Stimulated activated naive CD8-positive, alpha-beta T cell treated with anti-CD3 and anti-CD28 coated beads, Interleukin-15, Interleukin-2, amounts not matched to agents 100 ng/mL and 50 ng/mL, for 24 hours (primary cell): ENCODE measurements at regions not wholly inside any gene's neighbourhood (a gene's known extent, or its start where the extent isn't known, plus 50 kb on each side); places are given as distances from the start of the nearest gene placed in this dataset.

Experiments used
- H3K27ac Mint-ChIP-seq: one replicate; pipeline ENCODE4 v1.8.0; 2021; ENCODE audit warnings: mild to moderate bottlenecking, mixed read lengths
- H3K27me3 Mint-ChIP-seq: one replicate; pipeline ENCODE4 v1.8.0; 2021; ENCODE audit warnings: mixed read lengths
- H3K36me3 Mint-ChIP-seq: one replicate; pipeline ENCODE4 v1.8.0; 2021; ENCODE audit warnings: low read depth, mixed read lengths
- H3K4me1 Mint-ChIP-seq: one replicate; pipeline ENCODE4 v1.8.0; 2021; ENCODE audit warnings: low read depth, mixed read lengths
- H3K4me3 Mint-ChIP-seq: one replicate; pipeline ENCODE4 v1.8.0; 2021; ENCODE audit warnings: mild to moderate bottlenecking, mixed read lengths
- H3K9me3 Mint-ChIP-seq: one replicate; pipeline ENCODE4 v1.8.0; 2021; ENCODE audit warnings: mixed read lengths

DNA sequence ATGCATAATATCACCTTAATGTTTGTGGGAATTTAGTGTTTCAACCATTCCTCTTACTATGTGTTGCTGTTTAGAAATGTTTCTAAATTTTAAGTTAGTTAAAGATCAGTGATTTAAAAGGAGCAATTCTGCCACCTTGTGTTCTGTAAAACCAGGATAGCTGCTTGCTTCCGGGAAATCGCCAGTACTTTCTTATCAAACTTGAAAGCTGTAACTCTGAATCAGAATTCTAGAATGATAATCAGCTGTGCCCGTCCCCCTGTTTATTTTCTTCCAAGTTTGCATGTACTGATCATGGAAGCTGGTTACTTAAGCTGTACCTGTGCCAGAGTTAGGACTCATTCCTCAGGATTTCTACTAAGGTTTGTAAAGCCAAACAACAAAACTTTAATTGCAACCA, 656.4 kb downstream of the LTN1 start:
- Mint-ChIP-seq H3K27me3 (peaks cover 3% of the 10 kb centered on the region), H3K36me3 (no peaks in the 10 kb centered on the region), H3K4me1 (no peaks in the 10 kb centered on the region), H3K4me3 (no peak overlapping the region), H3K27ac (no peak overlapping the region), H3K9me3 (no peaks in the 10 kb centered on the region)

DNA sequence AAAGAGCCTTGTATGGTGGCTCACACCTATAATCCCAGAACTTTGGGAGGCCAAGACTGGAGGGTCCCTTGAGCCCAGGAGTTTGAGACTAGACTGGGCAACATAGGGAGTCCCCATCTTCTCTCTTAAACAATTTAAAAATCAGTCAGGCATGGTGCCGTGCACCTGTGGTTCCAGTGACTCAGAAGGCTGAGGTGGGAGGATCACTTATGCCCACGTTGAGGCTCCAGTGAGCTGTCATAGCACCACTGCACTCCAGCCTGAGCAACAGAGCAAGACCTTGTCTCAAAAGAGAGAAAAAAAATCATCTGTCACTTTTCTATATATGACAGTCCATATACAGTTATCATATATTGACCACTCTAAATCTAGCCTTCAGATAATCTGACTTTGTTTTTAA, 658.3 kb downstream of the LTN1 start:
- H3K4me1 Mint-ChIP-seq: no peaks in the 10 kb centered on the region
- H3K27ac Mint-ChIP-seq: no peak overlapping the region
- peaks cover 3% of the 10 kb centered on the region for H3K27me3 Mint-ChIP-seq
- H3K4me3 Mint-ChIP-seq: no peak overlapping the region
- no peaks in the 10 kb centered on the region for H3K36me3 Mint-ChIP-seq
- no peaks in the 10 kb centered on the region for H3K9me3 Mint-ChIP-seq

DNA sequence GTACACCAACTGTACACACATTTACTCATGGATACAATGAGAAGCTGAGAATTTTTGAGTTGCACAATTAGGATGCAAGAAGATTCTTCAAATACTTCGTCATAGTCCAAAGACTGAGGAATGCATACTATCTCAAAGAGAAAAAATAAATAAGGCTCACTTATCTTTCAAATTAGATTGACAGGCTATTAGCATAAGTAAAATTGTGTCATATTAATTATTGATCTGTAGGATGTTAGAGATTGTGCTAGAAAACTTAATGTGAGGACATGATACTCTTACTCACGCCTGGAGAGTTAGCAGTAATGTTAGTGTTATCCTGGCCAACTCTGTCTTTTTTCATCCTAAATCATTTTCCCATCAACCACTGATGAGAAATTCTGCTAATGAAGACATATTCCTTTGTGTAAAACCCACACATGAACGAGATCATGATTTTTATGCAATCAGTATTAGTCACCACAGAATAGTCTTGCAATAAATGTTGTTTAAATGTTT, 659.0 kb downstream of the LTN1 start:
- H3K9me3 Mint-ChIP-seq: peaks cover 3% of the 10 kb centered on the region
- no peaks in the 10 kb centered on the region for H3K4me1 Mint-ChIP-seq

DNA sequence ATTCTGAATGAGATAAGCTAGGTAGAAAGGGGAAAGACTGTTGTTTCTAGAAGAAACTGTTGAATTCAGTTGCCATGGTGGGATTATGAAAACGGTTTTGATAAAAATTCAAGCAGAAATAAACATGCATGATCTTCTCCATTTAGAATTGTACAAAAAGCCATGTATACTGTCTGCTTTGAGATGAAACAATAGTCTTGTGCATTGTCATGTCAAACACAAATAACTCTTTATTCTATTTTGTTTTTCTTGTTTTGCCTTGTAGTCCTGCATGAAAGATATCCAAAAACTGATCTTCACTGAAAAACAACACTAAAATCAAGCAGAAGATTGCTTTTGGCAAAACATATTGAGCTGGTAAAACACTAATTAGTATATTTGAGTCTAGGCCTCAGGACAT, 659.9 kb downstream of the LTN1 start:
- no peaks in the 10 kb centered on the region for H3K36me3 Mint-ChIP-seq
- no peaks in the 10 kb centered on the region for H3K4me1 Mint-ChIP-seq
- no peak overlapping the region for H3K4me3 Mint-ChIP-seq
- H3K27me3 Mint-ChIP-seq: peaks cover 3% of the 10 kb centered on the region
- no peak overlapping the region for H3K27ac Mint-ChIP-seq
- H3K9me3 Mint-ChIP-seq: peaks cover 3% of the 10 kb centered on the region

More for the DNA sequence above, 659.0 kb downstream of the LTN1 start:
- no peak overlapping the region for H3K27ac Mint-ChIP-seq
- H3K27me3 Mint-ChIP-seq: peaks cover 3% of the 10 kb centered on the region
- H3K4me3 Mint-ChIP-seq: no peak overlapping the region
- no peaks in the 10 kb centered on the region for H3K36me3 Mint-ChIP-seq

DNA sequence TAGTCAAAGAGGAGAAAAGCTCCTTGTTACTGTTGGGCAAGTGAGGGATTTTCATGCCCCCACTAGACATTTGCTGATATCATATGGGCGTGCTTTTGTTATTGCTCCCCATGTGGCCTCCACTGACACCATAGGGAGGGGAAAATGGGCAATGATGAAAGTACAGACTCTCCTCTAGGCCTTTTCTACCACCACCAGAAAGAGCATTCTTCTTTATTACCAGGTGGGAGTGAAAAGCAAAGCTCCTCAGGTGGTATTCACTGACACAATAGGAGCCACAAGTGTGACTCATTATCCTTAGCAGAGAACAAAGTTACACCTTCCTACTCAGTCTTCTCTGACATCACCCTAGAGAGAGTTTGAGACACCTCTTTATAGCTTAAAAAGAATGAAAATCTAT, 667.1 kb downstream of the LTN1 start:
- H3K27ac Mint-ChIP-seq: no peak overlapping the region
- H3K4me3 Mint-ChIP-seq: no peak overlapping the region
- H3K36me3 Mint-ChIP-seq: no peaks in the 10 kb centered on the region
- peaks cover 17% of the 10 kb centered on the region for H3K9me3 Mint-ChIP-seq
- no peaks in the 10 kb centered on the region for H3K4me1 Mint-ChIP-seq
- no peaks in the 10 kb centered on the region for H3K27me3 Mint-ChIP-seq

DNA sequence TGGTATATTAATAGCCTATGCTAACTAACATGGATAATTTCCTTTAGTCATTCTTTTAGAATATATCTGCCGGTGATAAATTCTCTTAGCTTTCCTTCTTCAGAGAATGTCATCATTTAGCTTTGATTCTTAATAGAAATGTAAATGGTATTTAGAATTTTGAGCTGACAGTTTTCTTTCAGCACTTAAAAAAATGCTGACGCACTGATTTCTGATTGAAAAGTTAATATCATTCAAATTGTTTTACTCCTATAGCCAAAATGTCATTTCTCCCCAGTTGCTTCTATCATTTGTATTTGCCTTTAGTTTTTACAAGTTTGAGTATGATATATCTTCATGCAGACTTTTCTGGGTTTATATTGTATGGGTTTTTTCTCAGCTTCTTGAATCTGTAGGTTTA, 668.0 kb downstream of the LTN1 start:
- no peaks in the 10 kb centered on the region for H3K4me1 Mint-ChIP-seq
- peaks cover 18% of the 10 kb centered on the region for H3K9me3 Mint-ChIP-seq
- H3K4me3 Mint-ChIP-seq: no peak overlapping the region
- H3K36me3 Mint-ChIP-seq: no peaks in the 10 kb centered on the region
- no peak overlapping the region for H3K27ac Mint-ChIP-seq
- no peaks in the 10 kb centered on the region for H3K27me3 Mint-ChIP-seq

DNA sequence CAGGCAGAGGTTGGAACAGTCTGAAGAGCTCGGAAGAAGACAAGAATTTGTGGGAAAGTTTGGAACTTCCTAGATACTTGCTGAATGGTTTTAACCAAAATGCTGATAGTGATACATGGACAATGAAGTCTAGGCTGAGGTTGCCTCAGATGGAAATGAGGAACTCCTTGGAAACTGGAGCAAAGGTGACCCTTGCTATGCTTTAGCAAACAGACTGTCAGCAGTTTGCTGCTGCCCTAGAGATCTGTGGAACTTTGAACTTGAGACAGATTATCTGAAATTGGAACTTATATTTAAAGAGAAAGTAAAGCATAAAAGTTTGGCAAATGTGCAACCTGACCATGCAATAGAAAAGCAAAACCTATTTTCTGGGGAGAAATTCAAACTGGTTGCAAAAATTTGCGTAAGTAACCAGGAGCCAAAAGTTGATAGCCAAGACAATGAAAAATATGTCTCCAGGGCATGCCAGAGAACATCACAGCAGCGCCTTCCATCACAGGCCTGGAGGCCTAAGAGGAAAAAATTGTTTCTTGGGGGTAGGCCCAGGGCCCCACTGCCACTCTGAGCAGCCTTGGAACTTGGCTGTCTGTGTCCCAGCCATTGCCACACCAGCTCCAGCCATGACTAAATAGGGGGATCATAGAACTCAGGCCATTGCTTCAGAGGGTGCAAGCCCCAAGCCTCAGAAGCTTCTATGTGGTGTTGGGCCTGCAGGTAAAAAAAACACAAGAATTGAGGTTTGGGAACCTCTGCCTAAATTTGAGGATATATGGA, 675.3 kb downstream of the LTN1 start:
- Mint-ChIP-seq H3K9me3 (peaks cover 9% of the 10 kb centered on the region), H3K4me3 (no peak overlapping the region), H3K27me3 (no peaks in the 10 kb centered on the region), H3K4me1 (no peaks in the 10 kb centered on the region), H3K27ac (no peak overlapping the region), H3K36me3 (no peaks in the 10 kb centered on the region)

DNA sequence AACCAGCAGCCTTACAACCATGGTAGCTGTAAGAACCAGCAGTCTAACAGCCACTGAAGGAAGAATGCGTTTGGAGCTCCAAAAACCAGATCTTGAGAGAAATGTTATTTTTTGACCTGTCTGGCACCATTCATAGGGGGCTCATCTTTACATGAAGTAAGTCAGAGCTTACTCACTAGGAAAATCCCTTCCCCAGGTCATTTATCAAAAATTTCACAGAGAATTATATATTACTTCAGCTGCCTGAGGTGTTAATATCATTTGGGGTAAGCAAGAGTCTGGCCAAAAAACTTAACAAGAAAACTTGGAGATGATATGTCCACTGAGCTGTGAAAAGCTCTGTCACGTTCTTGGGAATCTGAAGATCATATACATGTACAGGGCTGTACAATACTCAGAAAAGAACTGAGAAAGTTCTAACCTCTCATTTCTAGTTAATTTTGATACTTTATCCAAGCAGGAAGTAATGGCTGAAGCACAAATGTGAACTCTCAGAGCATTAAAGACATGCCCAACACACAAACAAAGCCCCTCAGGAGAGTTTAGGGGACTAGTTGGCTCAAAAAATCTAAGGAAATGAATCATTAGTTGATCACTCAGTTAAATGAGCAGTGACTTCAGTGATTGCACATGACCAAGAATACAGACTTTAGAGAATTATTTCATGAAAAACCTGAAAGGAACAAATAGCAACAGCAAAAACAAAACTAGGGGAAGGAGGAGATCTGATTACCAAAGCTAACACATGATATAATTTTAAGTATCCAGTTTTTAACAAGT, 681.1 kb downstream of the LTN1 start:
- peaks cover 11% of the 10 kb centered on the region for H3K9me3 Mint-ChIP-seq
- H3K27me3 Mint-ChIP-seq: no peaks in the 10 kb centered on the region
- no peaks in the 10 kb centered on the region for H3K4me1 Mint-ChIP-seq
- H3K36me3 Mint-ChIP-seq: no peaks in the 10 kb centered on the region
- H3K27ac Mint-ChIP-seq: no peak overlapping the region
- H3K4me3 Mint-ChIP-seq: no peak overlapping the region

DNA sequence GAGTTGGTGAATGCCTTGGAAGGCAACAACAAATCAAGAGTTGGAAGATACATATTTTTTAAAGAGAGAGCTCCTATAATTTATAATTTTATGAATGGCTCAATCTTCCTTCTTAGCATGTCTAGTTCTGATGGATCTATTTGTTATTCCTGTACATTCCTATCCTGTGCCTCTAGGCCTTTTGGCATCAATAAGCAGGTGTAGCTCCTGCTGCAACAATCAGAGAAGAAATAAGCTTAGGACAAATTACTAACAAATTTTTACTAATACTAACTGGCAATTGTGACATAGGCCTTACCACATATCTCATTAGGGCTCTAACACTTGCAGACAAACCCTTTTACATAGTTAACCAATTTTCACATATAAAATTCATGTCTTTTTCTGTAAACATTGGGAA, 682.0 kb downstream of the LTN1 start:
- H3K36me3 Mint-ChIP-seq: no peaks in the 10 kb centered on the region
- H3K4me1 Mint-ChIP-seq: no peaks in the 10 kb centered on the region
- peaks cover 11% of the 10 kb centered on the region for H3K9me3 Mint-ChIP-seq
- no peaks in the 10 kb centered on the region for H3K27me3 Mint-ChIP-seq
- H3K4me3 Mint-ChIP-seq: no peak overlapping the region
- H3K27ac Mint-ChIP-seq: no peak overlapping the region

DNA sequence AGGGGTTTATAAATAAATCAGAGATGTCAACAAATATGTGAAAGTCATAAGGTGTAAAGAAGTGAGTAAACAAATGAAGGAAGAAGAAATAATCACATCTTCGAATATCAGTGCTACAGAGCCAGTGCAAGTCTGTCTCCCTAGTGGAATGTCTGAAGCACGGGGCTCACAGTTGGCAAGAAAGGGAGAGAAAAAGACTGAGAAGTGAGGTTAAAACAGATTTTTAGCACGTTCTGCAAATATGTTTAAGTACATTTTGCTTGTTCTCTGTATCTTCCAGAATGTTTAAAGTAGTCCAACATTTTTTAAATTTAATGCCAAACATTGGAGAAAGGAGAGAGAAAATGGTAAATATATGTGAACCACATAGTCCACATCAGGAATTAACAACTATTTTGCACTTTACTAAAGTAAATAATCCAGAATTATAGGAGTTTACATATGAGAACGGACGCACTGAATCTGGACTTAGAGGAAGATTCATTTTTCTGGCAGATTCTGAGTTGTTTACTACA, 682.4 kb downstream of the LTN1 start:
- Mint-ChIP-seq H3K36me3 (no peaks in the 10 kb centered on the region), H3K4me3 (no peak overlapping the region), H3K9me3 (peaks cover 14% of the 10 kb centered on the region), H3K4me1 (no peaks in the 10 kb centered on the region), H3K27me3 (no peaks in the 10 kb centered on the region), H3K27ac (no peak overlapping the region)

DNA sequence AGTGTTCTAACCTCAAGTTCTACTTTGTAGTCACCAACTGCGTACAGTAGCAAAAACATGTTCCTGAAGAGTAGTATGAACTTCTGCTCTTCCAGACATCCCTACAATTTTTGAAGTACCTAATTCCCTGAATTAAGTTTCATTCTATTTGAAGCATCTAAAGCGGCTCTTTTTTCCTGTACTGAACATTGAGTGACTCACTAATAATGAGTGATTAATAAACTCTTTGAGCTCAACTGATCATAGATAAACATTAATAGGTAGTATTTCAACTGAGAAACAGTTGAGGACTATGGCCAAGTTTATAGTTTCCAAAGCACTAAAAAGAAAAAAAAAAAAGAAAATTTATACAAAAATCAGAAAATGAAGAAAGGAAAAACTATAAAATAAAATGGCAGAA, 683.1 kb downstream of the LTN1 start:
- no peaks in the 10 kb centered on the region for H3K27me3 Mint-ChIP-seq
- no peaks in the 10 kb centered on the region for H3K36me3 Mint-ChIP-seq
- H3K9me3 Mint-ChIP-seq: peaks cover 14% of the 10 kb centered on the region
- H3K27ac Mint-ChIP-seq: no peak overlapping the region
- no peaks in the 10 kb centered on the region for H3K4me1 Mint-ChIP-seq
- no peak overlapping the region for H3K4me3 Mint-ChIP-seq

DNA sequence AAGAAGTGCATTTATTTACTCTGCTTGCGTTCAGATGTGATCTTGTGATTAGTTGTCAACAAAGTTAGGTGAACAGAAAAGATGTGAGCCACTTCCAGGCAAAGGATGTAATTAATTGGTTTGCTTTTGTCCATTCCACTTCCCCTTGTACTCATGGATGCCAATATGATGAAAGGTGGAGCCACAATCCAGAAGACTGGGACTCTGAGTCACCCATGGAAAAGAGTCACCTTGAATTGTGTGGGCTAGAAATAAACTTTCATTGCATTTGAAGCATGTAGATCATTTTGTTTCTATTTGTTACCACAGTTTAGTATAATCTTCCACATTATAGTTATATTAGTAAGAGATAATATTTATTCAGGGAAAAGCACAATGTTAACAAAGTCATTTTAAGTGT, 684.2 kb downstream of the LTN1 start:
- H3K27ac Mint-ChIP-seq: no peak overlapping the region
- H3K4me1 Mint-ChIP-seq: no peaks in the 10 kb centered on the region

DNA sequence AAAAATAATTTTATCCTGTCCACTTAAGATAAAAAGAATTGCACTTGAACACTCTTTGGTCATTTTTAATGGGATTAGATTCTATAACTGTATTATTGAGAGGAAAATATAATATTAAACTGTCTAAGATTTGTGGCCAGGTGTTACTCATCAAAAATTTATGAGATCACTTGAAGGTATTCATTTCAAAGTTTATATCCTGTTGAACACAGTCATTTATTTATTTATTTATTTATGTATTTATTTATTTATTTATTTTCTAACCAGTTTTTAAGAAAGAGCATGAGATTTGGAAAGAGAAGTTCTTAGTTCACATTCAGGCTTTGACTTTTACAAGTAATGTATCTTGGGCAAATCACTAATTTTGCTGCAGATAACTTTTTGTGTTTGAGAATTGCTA, 692.7 kb downstream of the LTN1 start:
- H3K9me3 Mint-ChIP-seq: no peaks in the 10 kb centered on the region
- no peaks in the 10 kb centered on the region for H3K36me3 Mint-ChIP-seq
- H3K27me3 Mint-ChIP-seq: no peaks in the 10 kb centered on the region
- no peak overlapping the region for H3K27ac Mint-ChIP-seq
- no peak overlapping the region for H3K4me3 Mint-ChIP-seq
- H3K4me1 Mint-ChIP-seq: no peaks in the 10 kb centered on the region

More for the DNA sequence above, 684.2 kb downstream of the LTN1 start:
- Mint-ChIP-seq H3K4me3 (no peak overlapping the region), H3K27me3 (no peaks in the 10 kb centered on the region), H3K36me3 (no peaks in the 10 kb centered on the region), H3K9me3 (peaks cover 14% of the 10 kb centered on the region)

DNA sequence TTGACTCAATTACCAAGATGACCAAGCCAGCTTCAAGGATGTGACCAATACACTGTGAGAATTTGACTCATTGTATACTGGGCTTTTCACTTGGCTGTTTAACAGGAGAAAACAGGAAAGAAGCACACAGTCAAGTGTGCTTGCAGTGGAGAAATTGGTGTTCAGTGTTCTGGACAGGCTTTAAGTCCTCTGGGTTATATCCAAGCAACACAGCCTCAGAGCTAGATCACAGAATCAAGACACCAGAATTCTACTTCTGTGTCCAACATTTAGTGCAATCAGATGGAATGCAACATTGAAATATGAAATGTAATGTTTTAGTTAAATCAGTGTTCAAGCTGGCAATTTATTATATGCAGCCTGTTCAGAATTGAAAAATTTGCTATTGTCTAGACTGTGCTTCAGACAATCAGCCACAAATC, 694.4 kb downstream of the LTN1 start:
- Mint-ChIP-seq H3K27me3 (no peaks in the 10 kb centered on the region), H3K9me3 (no peaks in the 10 kb centered on the region), H3K4me3 (no peak overlapping the region), H3K4me1 (no peaks in the 10 kb centered on the region), H3K27ac (no peak overlapping the region), H3K36me3 (no peaks in the 10 kb centered on the region)

DNA sequence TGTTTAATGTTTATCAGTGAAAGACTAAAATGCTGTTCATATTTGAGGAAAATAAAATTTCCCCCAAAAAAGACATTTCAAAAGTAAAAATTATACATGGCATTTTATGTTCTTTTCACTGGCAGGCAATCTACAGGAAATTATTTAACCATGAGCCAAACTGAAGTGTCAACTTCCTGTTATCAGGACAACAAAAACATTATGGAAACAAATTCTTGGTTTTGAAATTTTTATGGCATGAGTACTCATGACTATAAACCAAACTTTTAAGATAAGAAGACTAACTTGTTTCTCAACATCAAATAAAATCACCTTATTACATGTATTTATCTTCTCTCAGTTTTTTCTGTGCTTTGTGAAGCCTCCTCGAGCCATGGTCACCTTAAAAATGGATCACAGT, 698.6 kb downstream of the LTN1 start:
- Mint-ChIP-seq H3K36me3 (no peaks in the 10 kb centered on the region), H3K4me3 (no peak overlapping the region), H3K4me1 (no peaks in the 10 kb centered on the region), H3K9me3 (no peaks in the 10 kb centered on the region), H3K27me3 (no peaks in the 10 kb centered on the region), H3K27ac (no peak overlapping the region)
